K562 (cell line): ENCODE measurements at regions not wholly inside any gene's neighbourhood (a gene's known extent, or its start where the extent isn't known, plus 50 kb on each side); places are given as distances from the start of the nearest gene placed in this dataset.

Experiments used
- ATAC-seq: fragments of 200-7000 bp; cut with Tn5 transposase; 3 replicates; pipeline ENCODE4 v1.9.1; 2020; ENCODE audit warnings: moderate library complexity
- BruUV-seq: library from RNA; stranded (reverse); fragments of 400-500 nt; replicated peaks from 2 replicates; lab custom pipeline; 2021; lab: Mats Ljungman, UMichigan
- CTCF ChIA-PET: fragments of 300-600 bp; formaldehyde crosslinking; extraction: SDS; loops from one replicate; lab custom pipeline; 2021; ENCODE audit warnings: low intra/inter-chr PET ratio; lab: Yijun Ruan, JAX
- POLR2A ChIA-PET: fragments of 300-600, 350-650 bp; sonication (Branson Sonifier 250); formaldehyde crosslinking; extraction: SDS; loops from one replicate; lab custom pipeline; 2021; ENCODE audit warnings: antibody characterized with exemption, inconsistent platforms; lab: Yijun Ruan, JAX
- DNase-seq, 4 experiments: peaks; one replicate each; pipeline versions ENCODE4 v3.0.0 to v3.0.0-alpha.2; 2011 to 2018; ENCODE audit warnings: low spot score in 3 of 4, mixed read lengths in 3 of 4; ENCODE audit errors: extremely low read depth in 1 of 4
- FAIRE-seq: peaks from 2 replicates; lab custom pipeline; 2011; peaks lifted over from hg19 to GRCh38; lab: Jason Lieb, UNC
- H2AFZ ChIP-seq: 2 replicates; pipeline ENCODE4 v1.6.0; 2011; ENCODE audit warnings: low read depth, low read length, control low read depth, inconsistent platforms
- H3K27ac ChIP-seq: fragments of 200-600 bp; 3 replicates; pipeline ENCODE4 v1.8.0; 2011; ENCODE audit warnings: low read depth, mild to moderate bottlenecking, control low read depth, inconsistent platforms, low read length, moderate library complexity, mixed read lengths; ENCODE audit errors: extremely low read depth
- H3K27me3 ChIP-seq, 2 experiments: fragments of 300-600 bp in 1 of 2; 2 replicates in 1 of 2; 3 replicates in 1 of 2; pipeline versions ENCODE4 v1.6.0 to v1.8.0; 2011; ENCODE audit warnings: inconsistent platforms in 2 of 2, low read length in 2 of 2, mild to moderate bottlenecking in 1 of 2, mixed read lengths in 1 of 2, moderate library complexity in 1 of 2; ENCODE audit not compliant: control insufficient read depth in 2 of 2, insufficient read depth in 2 of 2
- H3K36me3 ChIP-seq: fragments of 300-600 bp; 3 replicates; pipeline ENCODE4 v1.8.0; 2011; ENCODE audit warnings: mild to moderate bottlenecking, low read length, inconsistent platforms; ENCODE audit not compliant: control insufficient read depth, insufficient read depth
- H3K4me1 ChIP-seq, 2 experiments: fragments of 200-600 bp in 1 of 2; replicated peaks in 1 of 2; 2 replicates in 1 of 2; 3 replicates in 1 of 2; pipeline versions ENCODE4 v1.5.1 to v1.8.0; 2011; ENCODE audit warnings: inconsistent platforms in 2 of 2, low read length in 2 of 2, mild to moderate bottlenecking in 1 of 2, mixed read lengths in 1 of 2, moderate library complexity in 1 of 2; ENCODE audit not compliant: control insufficient read depth in 2 of 2, insufficient read depth in 2 of 2
- H3K4me2 ChIP-seq: 2 replicates; pipeline ENCODE4 v1.6.1; 2011; ENCODE audit warnings: low read length, control low read depth, inconsistent platforms, mixed read lengths; ENCODE audit not compliant: insufficient read depth
- H3K4me3 ChIP-seq: fragments of 200-600 bp; sonication (generic), shearing (Covaris generic); 2 replicates; pipeline ENCODE4 v1.5.1; 2016; ENCODE audit warnings: control low read depth, inconsistent platforms
- H3K79me2 ChIP-seq: fragments of 200-600 bp; 3 replicates; pipeline ENCODE4 v1.8.0; 2011; ENCODE audit warnings: low read length, inconsistent platforms; ENCODE audit not compliant: control insufficient read depth, insufficient read depth
- H3K9ac ChIP-seq, 2 experiments: 2 replicates each; pipeline versions ENCODE4 v1.6.0 to v1.6.1; 2011; ENCODE audit warnings: low read depth in 2 of 2, low read length in 2 of 2, control low read depth in 1 of 2, inconsistent platforms in 1 of 2, mild to moderate bottlenecking in 1 of 2, mixed read lengths in 1 of 2; ENCODE audit not compliant: insufficient read depth in 1 of 2
- H3K9me1 ChIP-seq: one replicate; pipeline ENCODE4 v1.6.0; 2011; ENCODE audit warnings: inconsistent platforms, mild to moderate bottlenecking, low read length, moderate library complexity; ENCODE audit not compliant: control insufficient read depth, insufficient read depth
- H3K9me3 ChIP-seq: replicated peaks from 2 replicates; pipeline ENCODE4 v1.5.1; 2011; ENCODE audit warnings: low read depth, low read length, inconsistent platforms; ENCODE audit not compliant: control insufficient read depth, insufficient read depth
- H4K20me1 ChIP-seq: replicated peaks from 2 replicates; pipeline ENCODE4 v1.6.1; 2011; ENCODE audit warnings: low read length, inconsistent platforms, mixed read lengths; ENCODE audit not compliant: control insufficient read depth, insufficient read depth
- ELF1 ChIP-seq: fragments of 200-800 bp; sonication (Bioruptor generic); IDR thresholded peaks from 2 replicates; pipeline ENCODE4 v1.6.1; 2016; ENCODE audit warnings: missing genetic modification characterization, missing compliant biosample characterization
- ELK1 ChIP-seq: sonication (generic); formaldehyde crosslinking; IDR thresholded peaks from 2 replicates; pipeline ENCODE4 v1.8.1; 2022; ENCODE audit warnings: missing genetic modification reagents
- HNRNPUL1 ChIP-seq: fragments of 200-400 bp; formaldehyde crosslinking; IDR thresholded peaks from 2 replicates; pipeline ENCODE4 v1.6.1; 2017; ENCODE audit warnings: low read length
- HSF4 ChIP-seq: fragments of 250-450 bp; sonication (Bioruptor Pico); IDR thresholded peaks from 2 replicates; pipeline ENCODE4 v2.1.2; 2022; ENCODE audit warnings: mild to moderate bottlenecking, moderate library complexity, borderline replicate concordance
- MCM3 ChIP-seq: fragments of 450-650 bp; IDR thresholded peaks from 2 replicates; pipeline ENCODE4 v1.6.1; 2016
- PREB ChIP-seq: sonication (generic); formaldehyde crosslinking; IDR thresholded peaks from 2 replicates; pipeline ENCODE4 v1.8.1; 2023; ENCODE audit warnings: mild to moderate bottlenecking, missing genetic modification reagents
- SAP30 ChIP-seq: fragments of 200-600 bp; sonication (generic); IDR thresholded peaks from 2 replicates; pipeline ENCODE4 v1.6.1; 2012; ENCODE audit warnings: borderline replicate concordance, low read depth, mild to moderate bottlenecking, moderate library complexity, low read length, control low read depth, inconsistent platforms; ENCODE audit not compliant: insufficient read depth, poor library complexity, severe bottlenecking
- ZNF124 ChIP-seq: sonication (generic); formaldehyde crosslinking; IDR thresholded peaks from 2 replicates; pipeline ENCODE4 v1.8.1; 2022; ENCODE audit warnings: missing genetic modification reagents
- ZNF408 ChIP-seq: fragments of 250-450 bp; sonication (Bioruptor Pico); IDR thresholded peaks from 2 replicates; pipeline ENCODE4 v1.4.0; 2020; ENCODE audit warnings: low read depth, mild to moderate bottlenecking, moderate library complexity
- ZNF551 ChIP-seq: fragments of 250-450 bp; sonication (Bioruptor Pico); IDR thresholded peaks from 2 replicates; pipeline ENCODE4 v1.5.0; 2021; ENCODE audit warnings: mild to moderate bottlenecking, moderate library complexity
- ZNF584 ChIP-seq: fragments of 200-800 bp; sonication (Bioruptor generic); IDR thresholded peaks from 2 replicates; pipeline ENCODE4 v1.6.1; 2016; ENCODE audit warnings: low read depth, mild to moderate bottlenecking, missing genetic modification characterization, missing compliant biosample characterization
- WGBS: fragments of 100-300 bp; shearing (Covaris generic); methylation state at CpG from one replicate; pipeline ENCODE4 v1.1.6; 2016; ENCODE audit warnings: low coverage, mixed read lengths; ENCODE audit not compliant: insufficient coverage; ENCODE audit errors: missing lambda C conversion rate; 5-methylcytosine and 5-hydroxymethylcytosine counted together
- in situ Hi-C: fragments of 300-500 bp; cut with MboI; formaldehyde crosslinking; loops from 4 replicates; pipeline ENCODE4 v1.15.0; 2018; ENCODE audit warnings: inconsistent platforms, mixed read lengths
- intact Hi-C: fragments of 100-400 bp; cut with micrococcal nuclease; formaldehyde crosslinking; loops from 2 replicates; pipeline ENCODE4 v1.14.2; 2022

GRCh38 chr2:22282916-22283315, 1102.1 kb upstream of the KLHL29 start (continued):
- TF ChIP-seq PREB (CRISPR knock-in tag) (no peak), HSF4 (CRISPR knock-in tag) (no peak), ELF1 (tag) (no peak)

DNA sequence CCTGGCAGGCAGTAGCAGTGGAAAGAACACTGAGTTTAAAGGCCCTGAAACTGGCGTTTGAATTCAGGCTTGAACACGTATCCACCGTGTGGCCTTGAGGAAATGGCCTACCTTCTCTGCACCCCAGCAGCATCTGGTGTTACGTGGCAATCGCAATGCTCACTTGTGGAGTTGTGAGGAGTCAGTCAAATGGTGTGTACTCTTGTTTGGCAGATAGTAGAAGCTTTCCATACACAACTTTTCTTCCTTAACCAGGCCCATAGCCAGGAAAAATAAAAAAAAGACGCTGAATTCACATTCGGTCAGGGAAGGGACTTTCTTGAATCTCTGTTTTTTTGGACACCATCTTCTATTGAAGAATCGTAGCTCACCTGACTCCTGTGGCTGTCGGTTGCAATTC, 1101.5 kb upstream of the KLHL29 start:
- Histone ChIP-seq H3K4me2 (no peak overlapping the region), H3K79me2 (no peaks in the 10 kb centered on the region), H2AFZ (no peak overlapping the region), H3K36me3 (no peaks in the 10 kb centered on the region), H3K4me1 (no peaks in the 10 kb centered on the region), H3K27me3 (no peaks in the 10 kb centered on the region), H3K4me3 (no peak overlapping the region), H4K20me1 (no peaks in the 10 kb centered on the region), H3K27ac (no peak overlapping the region), H3K9me3 (no peaks in the 10 kb centered on the region), H3K9ac (no peak overlapping the region), H3K9me1 (no peaks in the 10 kb centered on the region)
- TF ChIP-seq ELK1 (CRISPR knock-in tag), result no peak
- no peak for TF ChIP-seq ZNF551
- TF ChIP-seq MCM3, result no peak
- no peak for TF ChIP-seq ZNF124
- TF ChIP-seq ZNF408, result no peak
- no peak for TF ChIP-seq ZNF584 (CRISPR knock-in tag)
- TF ChIP-seq SAP30, result no peak
- no peak for TF ChIP-seq HNRNPUL1
- no TSS peak for BruUV-seq
- DNase-seq (no peak), FAIRE-seq (no peak), ATAC-seq (no peak)
- 0% methylated on average over 9 of the region's 9 CpGs for WGBS
- CTCF ChIA-PET, result no interaction called here
- intact Hi-C loops, result no loop called here
- POLR2A ChIA-PET, result no interaction called here
- in situ Hi-C loops, result no loop called here
